ENCODE measurements at regions not wholly inside any gene's neighbourhood (a gene's known extent, or its start where the extent isn't known, plus 50 kb on each side); places are given as distances from the start of the nearest gene placed in this dataset.

GRCh38 chr12:92338671-92339070, 193.0 kb upstream of the BTG1 start:
- Histone ChIP-seq H3K4me1 (no peaks in the 10 kb centered on the region), H3K4me2 (no peak overlapping the region), H3K79me2 (ENCODE audit: low read depth) (no peaks in the 10 kb centered on the region), H3F3A (ENCODE audit: low read depth) (no peaks in the 10 kb centered on the region), H3K9me3 (ENCODE audit: low read depth) (no peaks in the 10 kb centered on the region), H3K27me3 (no peaks in the 10 kb centered on the region), H3K27ac (no peak overlapping the region), H3K4me3 (no peak overlapping the region), H3K36me3 (no peaks in the 10 kb centered on the region), H4K20me1 (ENCODE audit: low read depth) (no peaks in the 10 kb centered on the region), H2AFZ (replicated peaks) (no peak overlapping the region), H3K9ac (no peak overlapping the region)
- Mint-ChIP-seq H3K27me3 (ENCODE audit: insufficient read depth, low read depth) (peaks cover 3% of the 10 kb centered on the region), H3K4me1 (peaks cover 3% of the 10 kb centered on the region), H3K4me3 (no peak overlapping the region), H3K9me3 (no peaks in the 10 kb centered on the region), H3K36me3 (no peaks in the 10 kb centered on the region), H3K27ac (no peak overlapping the region)
- DNase-seq (ENCODE audit: low spot score) = no peak
- no peak for TF ChIP-seq EZH2phosphoT487 (IDR thresholded peaks at IDR 0.05)
- no peak for TF ChIP-seq EZH2 (IDR thresholded peaks at IDR 0.05)
- TF ChIP-seq, protein P1, sequence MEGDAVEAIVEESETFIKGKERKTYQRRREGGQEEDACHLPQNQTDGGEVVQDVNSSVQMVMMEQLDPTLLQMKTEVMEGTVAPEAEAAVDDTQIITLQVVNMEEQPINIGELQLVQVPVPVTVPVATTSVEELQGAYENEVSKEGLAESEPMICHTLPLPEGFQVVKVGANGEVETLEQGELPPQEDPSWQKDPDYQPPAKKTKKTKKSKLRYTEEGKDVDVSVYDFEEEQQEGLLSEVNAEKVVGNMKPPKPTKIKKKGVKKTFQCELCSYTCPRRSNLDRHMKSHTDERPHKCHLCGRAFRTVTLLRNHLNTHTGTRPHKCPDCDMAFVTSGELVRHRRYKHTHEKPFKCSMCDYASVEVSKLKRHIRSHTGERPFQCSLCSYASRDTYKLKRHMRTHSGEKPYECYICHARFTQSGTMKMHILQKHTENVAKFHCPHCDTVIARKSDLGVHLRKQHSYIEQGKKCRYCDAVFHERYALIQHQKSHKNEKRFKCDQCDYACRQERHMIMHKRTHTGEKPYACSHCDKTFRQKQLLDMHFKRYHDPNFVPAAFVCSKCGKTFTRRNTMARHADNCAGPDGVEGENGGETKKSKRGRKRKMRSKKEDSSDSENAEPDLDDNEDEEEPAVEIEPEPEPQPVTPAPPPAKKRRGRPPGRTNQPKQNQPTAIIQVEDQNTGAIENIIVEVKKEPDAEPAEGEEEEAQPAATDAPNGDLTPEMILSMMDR (IDR thresholded peaks at IDR 0.05) = no peak

GRCh38 chr12:92338102-92338501, 192.5 kb upstream of the BTG1 start:
- Histone ChIP-seq H2AFZ (replicated peaks) (no peak overlapping the region), H3K36me3 (no peaks in the 10 kb centered on the region), H3K79me2 (ENCODE audit: low read depth) (no peaks in the 10 kb centered on the region), H3K4me3 (no peak overlapping the region), H3K27me3 (no peaks in the 10 kb centered on the region), H3F3A (ENCODE audit: low read depth) (no peaks in the 10 kb centered on the region), H3K9ac (no peak overlapping the region), H3K27ac (no peak overlapping the region), H3K9me3 (ENCODE audit: low read depth) (no peaks in the 10 kb centered on the region), H3K4me2 (no peak overlapping the region), H4K20me1 (ENCODE audit: low read depth) (no peaks in the 10 kb centered on the region), H3K4me1 (no peaks in the 10 kb centered on the region)
- peaks cover 9% of the 10 kb centered on the region for H3K4me1 Mint-ChIP-seq
- no peaks in the 10 kb centered on the region for H3K36me3 Mint-ChIP-seq
- H3K27ac Mint-ChIP-seq = no peak overlapping the region
- no peak for DNase-seq (ENCODE audit: low spot score)
- H3K4me3 Mint-ChIP-seq = no peak overlapping the region
- peaks cover 3% of the 10 kb centered on the region for H3K27me3 Mint-ChIP-seq (ENCODE audit: insufficient read depth, low read depth)
- TF ChIP-seq, protein P1 (IDR thresholded peaks at IDR 0.05) = no peak
- TF ChIP-seq EZH2 (IDR thresholded peaks at IDR 0.05) (no peak), EZH2phosphoT487 (IDR thresholded peaks at IDR 0.05) (no peak)
- no peaks in the 10 kb centered on the region for H3K9me3 Mint-ChIP-seq

GRCh38 chr12:92337128-92337527, 191.5 kb upstream of the BTG1 start:
- Mint-ChIP-seq H3K9me3 (no peaks in the 10 kb centered on the region), H3K4me1 (peaks cover 10% of the 10 kb centered on the region), H3K27me3 (ENCODE audit: insufficient read depth, low read depth) (peaks cover 3% of the 10 kb centered on the region), H3K27ac (no peak overlapping the region), H3K36me3 (no peaks in the 10 kb centered on the region), H3K4me3 (no peak overlapping the region)
- Histone ChIP-seq H3K4me1 (no peaks in the 10 kb centered on the region), H3K9me3 (ENCODE audit: low read depth) (no peaks in the 10 kb centered on the region), H3K36me3 (no peaks in the 10 kb centered on the region), H3K27ac (no peak overlapping the region), H3K4me2 (no peak overlapping the region), H3K4me3 (no peak overlapping the region), H2AFZ (replicated peaks) (no peak overlapping the region), H3K27me3 (no peaks in the 10 kb centered on the region), H3F3A (ENCODE audit: low read depth) (no peaks in the 10 kb centered on the region), H4K20me1 (ENCODE audit: low read depth) (no peaks in the 10 kb centered on the region), H3K79me2 (ENCODE audit: low read depth) (no peaks in the 10 kb centered on the region), H3K9ac (no peak overlapping the region)
- no peak for TF ChIP-seq EZH2 (IDR thresholded peaks at IDR 0.05)
- no peak for TF ChIP-seq EZH2phosphoT487 (IDR thresholded peaks at IDR 0.05)
- TF ChIP-seq, protein P1 (IDR thresholded peaks at IDR 0.05) = no peak
- no peak for DNase-seq (ENCODE audit: low spot score)

Data from neural progenitor cell (in vitro differentiated cells).